Frontal cortex (tissue), 3 donors: ENCODE measurements at regions not wholly inside any gene's neighbourhood (a gene's known extent, or its start where the extent isn't known, plus 50 kb on each side); places are given as distances from the start of the nearest gene placed in this dataset.
"Not testable (repeated sequence)": the region's sequence is repeated elsewhere in the genome, so short reads cannot be mapped to it uniquely, and the experiment has no call there.

ENCODE experiments used
- DNase-seq, 2 donors: peaks; one replicate each; pipeline ENCODE4 v3.0.0; 2012; ENCODE audit warnings: low spot score in 2 of 2
- FAIRE-seq: peaks from 2 replicates; lab custom pipeline; 2012; peaks lifted over from hg19 to GRCh38; lab: Jason Lieb, UNC
- donor health status: control.
- donor health status: control.
- donor health status: control.

DNA sequence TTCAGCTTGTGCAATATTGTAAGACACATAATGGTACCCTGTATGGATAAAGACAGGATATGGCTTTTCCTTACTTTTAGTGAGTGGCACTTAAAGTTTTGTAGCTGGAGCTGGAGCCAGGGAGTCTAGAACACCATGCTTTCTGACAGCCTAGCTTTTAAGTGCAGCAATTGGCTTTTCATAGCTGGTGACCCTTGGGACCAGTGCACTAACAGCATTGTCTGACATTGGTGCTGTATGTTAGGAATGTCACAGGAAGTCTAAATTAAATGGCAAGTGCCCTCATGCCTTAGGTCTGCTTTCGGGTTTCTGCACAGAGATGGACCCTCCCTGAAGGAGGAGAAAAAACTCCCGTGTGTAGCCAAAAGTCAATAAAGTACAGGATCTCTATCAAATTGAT, 628.2 kb downstream of the NR2F2 start:
- FAIRE-seq: no peak
- DNase-seq: no peak

DNA sequence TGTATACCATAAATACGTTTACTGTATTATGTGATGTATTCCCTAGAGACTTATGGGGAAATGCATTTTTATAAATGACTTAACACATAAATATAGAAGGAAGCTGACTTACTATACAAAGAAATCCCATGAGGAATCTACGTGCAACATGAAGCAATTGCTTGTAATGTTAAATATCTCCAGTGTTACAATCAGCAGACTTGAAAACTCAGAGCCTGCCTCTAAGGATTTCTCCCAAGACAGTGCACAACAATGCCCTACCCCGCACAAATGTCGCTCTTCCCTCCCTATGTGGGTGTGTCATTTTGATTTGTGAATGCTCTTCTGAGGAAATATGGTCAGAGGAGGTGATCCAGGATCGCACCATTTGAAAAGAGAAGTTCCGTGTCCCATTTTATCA, 629.0 kb downstream of the NR2F2 start:
- no peak for FAIRE-seq
- DNase-seq: no peak

DNA sequence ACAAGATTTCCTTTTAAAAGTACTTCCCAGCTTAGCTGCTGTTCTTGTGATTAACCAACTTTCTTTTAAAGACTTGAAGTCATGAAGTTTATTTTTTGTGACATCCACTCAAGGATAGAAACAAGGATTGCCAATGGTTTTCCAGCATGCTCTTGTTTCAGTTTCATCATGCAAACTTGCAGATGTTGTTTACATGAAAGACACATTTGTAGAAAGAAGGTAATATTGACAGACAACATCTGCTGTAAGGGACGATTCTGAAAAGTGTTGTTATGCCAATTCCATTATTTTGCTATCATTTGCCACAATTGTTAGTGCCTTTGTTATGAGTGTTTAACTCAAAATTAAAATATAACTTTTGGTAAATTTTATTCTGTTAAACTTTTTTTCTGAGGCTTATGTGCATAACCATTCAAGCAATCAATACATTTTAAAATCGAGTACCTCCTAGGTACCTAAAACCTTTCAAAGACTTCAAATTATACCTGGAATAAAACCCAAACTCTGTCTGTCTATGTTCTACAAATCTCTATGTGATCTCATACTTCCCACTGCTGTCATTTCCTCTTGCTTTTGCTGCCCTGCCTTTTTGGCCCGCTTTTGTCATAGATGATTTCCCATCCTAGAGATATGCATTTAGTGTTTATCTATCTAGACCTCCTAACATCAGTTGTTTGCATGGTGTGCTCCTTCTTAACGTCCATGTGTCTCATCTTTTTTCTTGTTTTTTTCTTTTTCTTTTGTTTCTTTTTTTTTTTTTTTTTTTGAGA, 630.4 kb downstream of the NR2F2 start:
- no peak for FAIRE-seq
- no peak for DNase-seq

DNA sequence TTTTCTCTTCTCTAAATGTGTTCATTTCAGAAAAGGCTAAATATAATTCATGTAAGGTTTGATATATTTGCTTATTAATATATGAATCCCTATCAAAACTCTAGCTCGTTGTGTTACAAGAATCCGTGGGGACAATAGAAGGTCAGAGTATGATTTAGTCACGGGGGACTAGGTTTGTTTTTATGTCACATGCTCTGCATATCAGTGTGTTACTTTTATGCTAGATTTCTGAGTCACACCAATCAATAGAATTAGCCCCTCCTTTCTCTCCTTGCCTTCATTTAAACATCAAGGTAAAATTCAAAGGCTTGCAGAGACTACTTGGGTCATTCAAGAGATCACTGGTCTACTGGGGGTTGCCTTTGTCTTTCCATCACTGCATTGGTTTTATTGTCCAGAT, 636.1 kb downstream of the NR2F2 start:
- no peak for FAIRE-seq
- DNase-seq: no peak

DNA sequence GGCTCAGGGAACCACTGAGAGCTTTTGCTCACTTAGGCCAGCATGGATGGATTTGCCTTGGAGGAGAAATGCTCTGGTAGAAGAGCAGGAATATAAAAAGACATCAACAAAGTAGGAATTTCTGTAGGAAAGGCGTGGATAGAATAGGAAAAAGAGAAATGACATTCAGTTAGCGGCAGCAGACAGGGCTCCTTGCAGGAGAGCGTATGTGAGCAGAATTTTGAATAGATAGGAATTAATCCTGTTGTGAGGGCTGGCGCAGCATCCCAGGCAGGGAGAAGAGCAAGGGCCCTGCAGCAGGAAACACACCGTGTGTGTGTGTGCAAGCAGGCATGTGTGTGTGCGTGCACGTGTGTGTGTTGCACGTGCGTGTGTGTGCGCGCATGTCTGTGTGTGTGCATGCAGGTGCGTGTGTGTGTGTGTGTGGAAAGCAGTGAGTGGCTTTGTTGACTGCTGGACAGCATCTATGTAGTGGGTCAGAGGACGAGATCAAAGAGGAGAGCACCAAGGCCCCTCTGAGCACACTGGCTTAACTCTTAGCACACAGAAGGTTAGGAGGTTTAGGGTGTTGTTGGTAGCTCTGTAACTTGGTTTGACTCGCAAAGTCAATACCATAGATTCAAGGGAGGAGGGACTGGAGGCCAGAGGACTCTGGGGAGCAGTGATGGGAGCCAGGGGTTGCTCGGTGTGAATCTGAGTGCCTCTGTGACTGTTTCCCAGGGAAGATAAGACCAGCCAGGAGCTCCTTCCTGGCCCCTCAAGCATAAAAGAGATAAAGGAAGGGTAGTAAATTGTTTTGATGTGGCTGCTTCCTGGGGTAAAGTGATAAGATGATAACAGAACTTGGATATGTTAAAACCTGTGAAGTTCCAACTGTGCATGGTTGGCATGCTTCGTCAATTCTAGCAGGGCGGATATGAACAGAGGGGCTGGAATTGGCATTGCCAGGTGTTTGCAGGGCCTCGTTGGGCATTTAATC, 639.5 kb downstream of the NR2F2 start:
- no peak for DNase-seq
- FAIRE-seq: no peak

DNA sequence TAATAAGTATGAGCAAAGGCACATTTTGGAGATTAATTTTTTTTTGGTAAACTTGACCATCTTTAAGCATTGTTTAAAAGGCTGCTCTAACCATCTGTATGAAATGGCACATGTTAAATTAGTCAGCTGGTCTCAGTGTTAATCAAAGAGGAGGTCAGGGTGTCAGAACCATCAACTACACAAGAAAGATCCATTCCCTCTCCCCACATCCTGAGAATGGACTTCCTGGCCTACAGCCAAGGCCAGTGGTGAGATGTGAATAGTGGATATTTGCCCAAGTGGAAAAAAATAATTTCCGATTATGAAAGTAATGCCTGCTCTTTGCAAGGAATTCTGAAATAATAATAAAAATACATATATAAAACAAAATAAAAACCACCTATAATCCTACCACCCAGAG, 641.7 kb downstream of the NR2F2 start:
- FAIRE-seq: no peak
- DNase-seq: no peak

DNA sequence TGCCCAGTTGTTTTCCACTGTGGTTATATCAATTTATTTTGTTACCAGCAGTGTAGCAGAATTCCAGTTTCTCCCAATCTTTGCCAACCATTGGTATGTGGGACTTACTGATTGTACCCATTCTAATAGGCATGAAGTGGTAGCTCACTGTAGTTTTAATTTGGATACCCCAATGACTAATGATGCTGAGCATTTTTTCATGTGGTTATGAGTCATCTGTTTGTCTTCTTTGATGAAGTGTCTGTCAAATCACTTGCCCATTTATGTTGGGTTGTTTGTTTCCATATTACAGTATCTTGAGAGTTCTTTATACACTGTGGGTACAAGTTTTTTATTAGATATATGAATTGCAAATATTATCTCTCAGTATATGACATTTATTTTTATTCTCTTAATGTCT, 644.3 kb downstream of the NR2F2 start:
- no peak for DNase-seq
- no peak for FAIRE-seq

DNA sequence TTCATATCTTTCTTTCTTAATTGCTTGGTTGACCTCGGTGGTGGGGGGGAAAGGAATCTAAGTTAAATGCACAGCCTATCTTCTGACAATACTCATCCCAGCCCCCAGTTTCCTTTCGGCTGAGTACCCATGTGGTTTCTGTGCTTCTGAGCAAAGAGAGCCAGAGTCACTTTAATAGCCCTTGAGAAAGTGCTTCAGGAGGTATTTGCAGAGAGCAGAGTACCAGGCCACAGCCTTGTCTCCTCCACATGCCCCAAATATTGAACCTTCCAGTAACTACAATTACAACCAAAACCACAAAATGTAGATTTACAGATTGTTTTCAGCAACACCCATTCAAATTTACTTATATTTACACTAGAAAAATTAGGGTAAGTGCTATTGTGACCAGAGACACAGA, 647.4 kb downstream of the NR2F2 start:
- DNase-seq: no peak
- FAIRE-seq: no peak

DNA sequence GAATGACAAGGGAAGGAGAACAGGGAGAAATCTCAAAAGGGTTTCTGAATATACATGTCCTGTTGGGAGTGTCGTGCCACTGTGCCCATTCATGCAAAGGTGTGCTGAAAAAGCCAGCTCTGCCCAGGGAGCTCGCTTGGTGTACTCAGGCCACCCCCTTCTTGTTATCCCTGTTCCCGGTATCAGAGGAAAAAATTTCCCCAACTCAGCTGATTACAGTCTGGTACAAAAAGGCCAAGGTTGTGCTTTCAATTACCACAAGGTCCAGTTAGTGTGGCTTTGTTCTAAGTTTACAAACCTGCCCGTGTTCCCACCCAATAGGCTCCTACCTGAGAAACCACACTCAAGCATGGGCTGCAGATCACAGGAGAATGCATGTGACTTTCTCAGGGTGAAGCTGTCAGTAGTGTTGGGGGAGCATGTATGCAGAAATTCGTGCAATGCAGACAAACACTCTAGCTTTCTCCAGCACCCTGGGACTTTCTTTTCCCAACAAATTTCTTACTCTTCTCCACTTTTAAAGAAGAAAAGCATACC, 648.5 kb downstream of the NR2F2 start:
- DNase-seq (no peak), FAIRE-seq (no peak)

DNA sequence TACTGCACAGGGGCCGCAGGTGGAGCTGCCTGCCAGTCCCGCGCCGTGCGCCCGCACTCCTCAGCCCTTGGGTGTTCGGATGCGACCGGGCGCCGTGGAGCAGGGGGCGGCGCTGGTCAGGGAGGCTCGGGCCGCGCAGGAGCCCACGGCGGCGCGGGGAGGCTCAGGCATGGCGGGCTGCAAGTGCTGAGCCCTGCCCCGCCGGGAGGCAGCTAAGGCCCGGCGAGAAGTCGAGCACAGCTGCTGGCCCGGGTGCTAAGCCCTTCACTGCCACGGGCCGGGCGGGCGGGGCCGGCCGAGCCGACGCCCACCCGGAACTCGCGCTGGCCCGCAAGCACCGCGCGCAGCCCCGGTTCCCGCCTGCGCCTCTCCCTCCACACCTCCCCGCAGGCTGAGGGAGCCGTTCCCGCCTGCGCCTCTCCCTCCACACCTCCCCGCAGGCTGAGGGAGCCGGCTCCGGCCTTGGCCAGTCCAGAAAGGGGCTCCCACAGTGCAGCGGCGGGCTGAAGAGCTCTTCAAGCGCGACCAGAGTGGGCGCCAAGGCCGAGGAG, 653.7 kb downstream of the NR2F2 start:
- not testable (repeated sequence) for DNase-seq, FAIRE-seq

DNA sequence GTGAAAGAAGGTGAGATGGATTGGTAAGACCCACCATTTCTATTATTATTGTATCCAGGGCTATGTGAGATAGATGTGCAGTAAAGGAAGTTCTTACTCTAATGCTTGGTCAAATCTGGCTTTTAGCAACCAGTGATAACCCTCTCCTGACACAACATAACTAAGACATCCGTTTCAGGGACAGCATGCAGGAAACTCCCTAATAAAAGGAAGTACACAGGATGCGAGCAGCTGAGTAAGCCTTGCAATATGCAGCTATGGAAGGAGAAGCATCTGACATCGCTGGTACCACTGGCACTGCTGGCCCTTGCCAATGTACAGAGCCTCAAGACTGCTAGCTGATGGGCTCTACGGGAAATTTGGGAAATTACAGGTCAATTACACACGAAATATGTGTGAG, 662.3 kb downstream of the NR2F2 start:
- DNase-seq: no peak
- no peak for FAIRE-seq

DNA sequence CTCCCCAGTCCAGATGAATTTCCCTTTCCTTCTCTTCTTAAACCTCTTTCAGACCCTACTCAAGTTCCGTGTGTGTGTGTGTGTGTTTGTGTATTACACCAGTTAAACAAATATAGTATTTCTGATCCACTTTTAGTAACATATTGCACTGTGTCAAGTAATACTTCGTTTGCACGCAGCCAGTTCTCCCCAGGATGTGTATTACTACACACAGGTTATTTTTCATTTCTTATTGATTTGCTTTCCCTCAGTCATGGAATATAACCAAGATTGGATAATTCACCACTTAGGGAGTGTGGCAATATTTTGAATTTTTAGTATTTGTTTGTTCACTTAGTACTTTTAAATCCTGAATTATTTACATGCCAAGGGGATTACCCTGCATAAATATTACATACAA, 667.0 kb downstream of the NR2F2 start:
- no peak for FAIRE-seq
- no peak for DNase-seq

DNA sequence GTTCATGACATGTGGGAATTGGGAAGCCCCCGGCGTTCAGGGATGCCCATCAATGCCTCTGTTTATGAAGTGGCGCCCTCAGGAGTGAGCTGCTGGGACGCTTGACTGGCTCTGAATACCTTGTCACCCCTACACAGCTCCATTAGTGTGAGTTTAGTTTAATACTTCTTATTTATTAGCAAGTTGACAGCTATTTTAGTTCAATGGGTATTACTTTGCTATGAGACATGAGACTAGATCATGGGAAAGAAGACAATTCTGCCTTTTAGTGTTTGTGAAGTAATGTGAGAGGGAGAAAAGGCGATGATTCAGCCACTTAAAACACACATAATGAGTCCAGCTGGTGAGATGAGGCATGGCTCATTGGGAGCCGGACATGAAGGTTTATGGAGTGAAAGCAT, 678.5 kb downstream of the NR2F2 start:
- no peak for FAIRE-seq
- DNase-seq: no peak

DNA sequence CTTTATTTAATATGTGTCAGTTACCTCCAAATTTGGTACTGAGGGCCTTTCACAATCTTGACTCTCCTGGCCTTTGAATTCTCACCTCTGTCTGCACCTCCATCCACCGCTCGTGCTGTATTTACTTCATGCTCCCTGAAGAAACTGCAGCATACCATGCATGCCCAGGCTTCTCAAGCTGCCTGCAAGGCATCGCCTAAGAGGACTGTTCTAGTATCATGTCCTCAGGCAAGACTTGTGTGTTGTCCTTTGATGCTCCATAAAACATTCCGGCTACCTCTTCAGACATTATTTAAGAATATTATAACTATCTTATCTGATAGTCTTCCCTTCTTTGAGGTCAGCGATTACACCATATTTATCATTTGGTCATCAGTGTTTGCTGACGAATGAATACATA, 682.5 kb downstream of the NR2F2 start:
- no peak for FAIRE-seq
- no peak for DNase-seq

DNA sequence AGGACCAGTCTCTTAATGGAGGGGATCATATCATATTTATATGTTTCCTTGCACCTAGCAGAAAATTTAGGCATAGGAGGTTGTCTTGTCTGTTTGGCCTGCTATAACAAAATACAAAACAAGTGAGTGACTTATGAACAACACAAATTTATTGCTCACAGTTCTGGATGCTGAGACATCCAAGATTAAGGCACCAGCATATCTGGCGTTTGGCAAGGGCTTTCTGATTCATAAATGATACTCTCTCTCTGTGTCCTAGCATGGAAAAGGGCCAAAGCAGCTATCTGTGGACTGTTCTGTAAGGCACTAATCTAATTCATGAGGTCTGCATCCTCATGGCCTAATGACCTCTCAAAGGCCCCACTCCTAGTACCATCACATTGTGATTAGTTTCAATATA, 683.0 kb downstream of the NR2F2 start:
- no peak for FAIRE-seq

DNA sequence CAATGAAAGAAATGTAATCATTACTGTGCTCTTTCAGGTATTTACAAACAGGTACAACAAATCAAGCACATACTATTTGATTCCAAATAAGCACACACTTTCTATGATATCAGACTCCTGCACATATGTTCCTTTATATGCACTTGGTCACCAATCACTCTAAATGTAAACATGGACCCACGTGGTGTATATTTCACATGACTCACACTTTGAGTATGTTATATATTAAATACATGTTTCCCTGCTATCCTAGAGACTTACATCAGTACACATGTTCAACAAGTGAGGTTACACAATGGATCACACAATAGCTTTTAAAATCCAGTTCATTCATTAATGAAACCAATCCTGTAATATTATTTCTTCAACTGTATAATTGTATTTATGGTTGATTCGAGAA, 683.5 kb downstream of the NR2F2 start:
- no peak for FAIRE-seq
- DNase-seq: no peak

More for the DNA sequence above, 683.0 kb downstream of the NR2F2 start:
- no peak for DNase-seq

DNA sequence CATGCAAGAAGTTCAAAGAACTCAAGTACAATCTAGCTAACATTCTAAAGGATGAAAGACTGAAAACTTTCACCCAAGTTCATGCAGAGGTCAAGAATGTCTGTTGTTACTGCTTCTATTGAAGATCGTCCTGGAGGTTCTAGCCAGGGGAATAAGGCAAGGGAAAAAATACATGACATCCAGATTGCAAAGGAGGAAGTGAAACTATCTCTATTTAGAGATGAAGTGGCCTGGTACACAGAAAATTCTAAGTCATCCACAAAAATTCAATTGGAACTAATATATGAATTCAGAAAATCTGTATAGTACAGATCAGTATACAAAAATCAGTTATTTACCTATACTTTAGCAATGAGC, 693.0 kb downstream of the NR2F2 start:
- FAIRE-seq (no peak), DNase-seq (no peak)

DNA sequence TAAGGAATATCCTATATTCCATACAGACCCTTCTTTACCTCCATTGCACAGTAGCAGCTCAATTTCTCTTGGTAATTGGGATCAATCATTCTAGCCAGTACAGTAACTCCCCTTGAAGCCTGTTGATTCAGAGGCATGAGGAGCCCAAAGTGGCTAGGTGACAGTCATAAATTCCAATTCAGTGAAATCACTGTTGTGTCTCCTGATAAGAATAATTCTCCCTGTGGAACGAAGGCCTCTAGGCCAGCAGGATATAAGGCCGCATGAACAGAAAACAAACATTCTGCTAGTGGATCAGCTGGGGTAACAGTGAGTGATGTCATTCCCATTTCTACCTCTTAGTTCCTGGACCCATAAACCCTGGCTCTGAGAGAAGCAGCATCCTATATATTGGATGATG, 696.3 kb downstream of the NR2F2 start:
- FAIRE-seq: no peak
- DNase-seq: no peak

DNA sequence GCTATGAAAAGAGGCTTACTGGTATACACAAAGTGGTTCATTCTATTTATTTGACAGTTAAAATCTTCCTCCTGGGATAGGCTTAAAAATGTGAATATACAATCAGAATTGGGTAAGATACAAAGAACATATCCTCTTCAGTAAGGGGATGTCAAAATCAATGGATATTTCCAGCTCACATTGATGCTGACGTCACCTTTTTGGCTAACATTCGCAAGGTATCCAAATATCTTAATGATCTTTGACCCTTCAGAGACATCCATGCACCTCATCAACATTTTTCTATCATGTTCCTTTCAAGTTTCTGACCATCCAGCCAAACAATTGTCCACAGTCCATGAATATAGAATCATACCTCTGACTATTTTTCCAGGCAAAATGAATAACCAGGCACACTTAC, 697.3 kb downstream of the NR2F2 start:
- DNase-seq (no peak), FAIRE-seq (no peak)

DNA sequence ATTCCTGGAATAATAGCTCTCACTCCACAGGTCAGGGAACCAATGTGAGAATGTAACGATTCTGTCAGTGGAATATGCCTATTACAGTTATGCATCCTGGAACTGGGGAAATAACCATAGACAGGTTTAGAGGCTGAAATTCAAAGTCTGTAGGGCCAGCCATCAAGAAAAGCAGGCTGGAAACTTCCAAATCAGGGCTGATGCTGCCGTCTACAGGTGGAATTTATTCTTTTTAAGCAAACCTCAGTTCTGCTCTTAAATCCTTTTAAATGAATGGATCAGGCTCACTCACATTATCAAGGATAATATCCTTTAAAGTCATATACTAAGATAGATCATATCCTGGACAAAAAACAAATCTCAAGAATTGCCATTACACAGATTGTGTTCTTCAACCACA, 699.8 kb downstream of the NR2F2 start:
- DNase-seq (no peak), FAIRE-seq (no peak)

DNA sequence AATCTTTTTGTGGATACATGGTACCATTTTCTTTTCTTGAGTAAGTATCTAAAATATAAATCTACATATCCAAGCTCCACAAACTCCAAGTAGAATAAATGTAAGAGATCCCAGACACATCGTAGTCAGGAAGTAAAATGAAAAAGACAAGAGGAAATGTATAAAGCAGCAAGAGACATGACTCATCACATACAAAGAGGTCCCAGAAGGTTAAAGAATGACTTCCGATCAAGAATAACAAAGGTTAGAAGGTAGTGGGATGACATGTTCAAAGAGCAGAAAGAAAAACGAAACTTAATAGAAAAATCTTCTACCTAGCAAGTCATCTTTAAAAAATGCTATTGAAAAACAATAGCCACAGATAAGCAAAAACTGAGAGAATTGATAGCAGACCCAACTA, 705.8 kb downstream of the NR2F2 start:
- no peak for FAIRE-seq
- DNase-seq: no peak
